ELF-1 (cell line): ENCODE measurements at regions not wholly inside any gene's neighbourhood (a gene's known extent, or its start where the extent isn't known, plus 50 kb on each side); places are given as distances from the start of the nearest gene placed in this dataset.
A peak's percentile ranks its signal among the peaks of the same experiment; 100 is the strongest.
"Not testable (repeated sequence)": the region's sequence is repeated elsewhere in the genome, so short reads cannot be mapped to it uniquely, and the experiment has no call there.

Experiments used
- DNase-seq: peaks from one replicate; pipeline ENCODE4 v3.0.0-alpha.2; 2016; ENCODE audit warnings: low read depth, low spot score

DNA sequence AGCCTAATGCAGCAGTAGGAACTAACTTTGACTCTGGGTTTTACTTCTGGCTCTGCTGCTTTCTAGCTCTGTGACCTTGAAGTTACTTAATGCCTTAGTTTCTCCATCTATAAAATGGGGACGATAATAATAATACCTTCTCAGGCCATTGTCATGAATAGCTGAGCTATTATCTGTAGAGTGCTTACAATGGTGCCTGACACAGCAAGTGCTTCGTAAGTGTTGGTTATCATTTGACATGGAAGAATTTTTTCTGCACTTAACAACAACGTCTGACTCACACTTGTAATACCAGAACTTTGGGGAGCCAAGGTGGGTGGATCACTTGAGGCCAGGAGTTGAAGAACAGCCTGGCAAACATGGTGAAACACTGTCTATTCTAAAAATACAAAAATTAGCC is 140.5 kb downstream of the ARL4A start:
- no peak for DNase-seq

DNA sequence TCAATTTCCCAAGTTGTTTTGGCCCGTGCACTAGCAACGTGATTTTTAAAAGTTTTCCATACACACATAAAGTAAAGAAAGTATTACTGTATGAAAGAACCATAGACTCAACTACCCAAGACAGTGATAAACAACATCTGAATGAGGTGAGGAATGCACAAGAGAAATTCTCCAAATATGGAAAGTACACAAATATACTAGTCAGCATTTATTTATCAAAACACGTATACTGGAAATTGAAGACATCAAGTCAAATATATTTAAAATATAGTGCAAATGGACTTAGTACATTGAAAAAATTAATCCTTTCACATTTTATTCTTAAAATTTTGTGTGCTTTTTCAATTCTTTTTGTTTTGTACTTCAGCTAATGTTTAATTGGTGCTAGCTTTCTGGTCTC is 143.6 kb downstream of the ARL4A start:
- no peak for DNase-seq

DNA sequence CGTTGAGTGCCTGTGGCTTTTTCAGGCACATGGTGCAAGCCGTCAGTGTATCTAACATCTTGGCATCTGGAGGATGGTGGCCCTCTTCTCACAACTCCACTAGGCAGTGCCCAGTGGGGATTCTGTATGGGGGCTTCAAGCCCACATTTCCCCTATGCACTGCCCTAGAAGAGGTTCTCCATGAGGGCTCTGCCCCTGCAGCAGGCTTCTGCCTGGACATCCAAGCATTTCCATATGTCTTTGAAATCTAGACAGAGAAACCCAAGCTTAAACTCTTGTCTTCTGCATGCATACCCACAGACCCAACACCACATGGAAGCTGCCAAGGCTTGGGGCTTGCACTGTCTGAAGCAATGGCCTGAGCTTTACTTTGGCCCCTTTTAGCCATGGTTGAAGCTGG is 146.4 kb downstream of the ARL4A start:
- DNase-seq: no peak

DNA sequence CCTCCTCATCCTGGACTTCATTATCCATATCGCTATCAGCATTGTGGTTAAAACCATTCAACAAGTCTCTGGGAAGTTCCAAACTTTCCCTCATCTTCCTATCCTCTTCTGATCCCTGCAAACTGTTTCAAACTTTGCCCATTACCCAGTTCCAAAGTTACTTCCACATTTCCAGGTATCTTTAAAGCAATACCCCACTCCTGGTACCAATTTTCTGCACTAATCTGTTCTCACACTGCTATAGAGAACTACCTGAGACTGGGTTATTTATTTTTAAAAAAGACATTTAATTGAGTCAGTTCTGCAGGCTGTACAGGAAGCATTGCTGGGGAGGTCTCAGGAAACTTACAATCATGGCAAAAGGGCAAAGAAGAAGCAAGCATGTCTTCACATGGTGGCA is 147.3 kb downstream of the ARL4A start:
- DNase-seq: no peak

DNA sequence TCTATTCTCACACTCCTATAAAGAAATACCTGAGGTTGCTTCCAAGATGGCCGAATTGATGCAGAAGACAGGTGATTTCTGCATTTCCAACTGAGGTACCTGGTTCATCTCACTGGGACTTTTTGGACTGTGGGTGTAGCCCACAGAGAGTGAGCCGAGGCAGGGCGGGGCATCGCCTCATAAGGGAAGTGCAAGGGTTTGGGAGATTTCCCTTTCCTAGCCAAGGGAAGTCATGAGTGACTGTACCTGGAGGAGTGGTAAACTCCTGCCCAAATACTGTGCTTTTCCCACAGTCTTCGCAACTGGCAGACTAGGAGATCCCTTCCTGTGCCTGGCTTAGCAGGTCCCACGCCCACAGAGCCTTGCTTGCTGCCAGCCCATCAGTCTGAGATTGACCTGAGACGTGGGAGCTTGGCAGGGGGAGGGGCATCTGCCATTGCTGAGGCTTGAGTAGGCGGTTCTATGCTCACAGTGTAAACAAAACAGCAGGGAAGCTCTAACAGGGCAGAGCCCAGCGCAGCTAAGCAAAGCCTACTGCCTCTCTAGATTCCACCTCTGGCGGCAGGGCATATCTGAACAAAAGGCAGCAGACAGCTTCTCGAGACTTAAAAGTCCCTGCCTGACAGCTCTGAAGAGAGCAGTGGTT is 152.2 kb downstream of the ARL4A start:
- peak; percentile 90 for DNase-seq

DNA sequence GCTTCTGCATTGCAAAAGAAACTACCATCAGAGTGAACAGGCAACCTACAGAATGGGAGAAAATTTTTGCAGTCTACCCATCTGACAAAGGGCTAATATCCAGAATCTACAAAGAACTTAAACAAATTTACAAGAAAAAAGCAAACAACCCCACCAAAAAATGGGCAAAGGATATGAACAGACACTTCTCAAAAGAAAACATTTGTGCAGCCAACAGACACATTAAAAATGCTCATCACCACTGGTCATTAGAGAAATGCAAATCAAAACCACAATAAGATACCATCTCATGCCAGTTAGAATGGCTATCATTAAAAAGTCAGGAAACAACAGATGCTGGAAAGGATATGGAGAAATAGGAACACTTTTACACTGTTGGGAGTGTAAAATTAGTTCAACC is 157.3 kb downstream of the ARL4A start:
- DNase-seq: not testable (repeated sequence)

DNA sequence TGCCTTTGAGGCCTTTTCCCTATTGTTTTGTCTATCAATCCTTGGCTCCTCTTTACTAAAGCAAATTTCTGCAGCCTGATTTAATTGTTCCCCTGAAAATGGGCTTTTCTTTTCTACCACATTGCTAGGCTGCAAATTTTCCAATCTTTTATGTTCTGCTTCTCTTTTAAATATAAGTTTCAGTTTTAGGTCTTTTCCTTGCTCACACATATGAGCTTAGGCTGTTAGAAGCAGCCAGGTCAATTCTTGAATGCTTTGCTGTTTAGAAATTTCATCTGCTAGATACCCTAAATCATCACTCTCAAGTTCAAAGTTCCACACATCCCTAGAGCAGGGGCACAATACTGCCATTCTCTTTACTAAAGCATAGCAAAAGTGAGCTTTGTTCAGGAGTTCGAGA is 159.6 kb downstream of the ARL4A start:
- DNase-seq: no peak

DNA sequence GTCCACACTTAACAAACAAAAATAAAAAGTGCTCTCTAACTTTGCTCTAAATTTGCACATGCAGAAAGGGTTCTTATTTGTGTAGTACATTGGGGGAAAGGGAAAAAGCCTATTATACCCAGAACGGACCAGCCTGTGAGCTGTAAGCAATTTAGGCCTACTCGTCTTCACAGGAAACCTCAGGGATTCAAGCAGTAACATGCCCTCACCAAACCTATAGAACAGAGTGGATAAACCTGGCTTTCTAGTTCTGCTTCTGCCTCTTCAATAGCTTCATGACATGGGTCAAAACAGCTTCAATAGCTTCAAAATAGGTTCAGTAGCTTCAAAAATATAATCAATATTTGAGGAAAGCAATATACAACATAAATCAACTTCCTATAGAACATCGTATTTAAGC is 163.7 kb downstream of the ARL4A start:
- no peak for DNase-seq

DNA sequence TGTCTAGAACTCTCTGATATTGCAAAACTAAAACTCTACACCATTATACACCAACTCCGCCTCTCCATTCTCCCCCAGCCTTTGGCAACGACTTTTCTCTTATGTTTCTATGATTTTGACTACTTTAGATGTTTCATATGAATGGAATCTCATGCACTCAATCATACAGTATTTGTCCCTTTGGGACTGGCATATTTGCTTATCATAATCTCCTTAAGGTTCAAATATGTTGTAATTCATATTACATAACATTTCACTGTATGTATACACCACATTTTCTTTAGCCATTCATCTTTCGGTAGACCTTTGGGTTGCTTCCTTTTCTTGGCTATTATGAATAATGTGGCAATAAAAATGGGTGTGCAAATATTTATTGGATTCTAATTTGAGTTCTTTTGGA is 164.4 kb downstream of the ARL4A start:
- no peak for DNase-seq

DNA sequence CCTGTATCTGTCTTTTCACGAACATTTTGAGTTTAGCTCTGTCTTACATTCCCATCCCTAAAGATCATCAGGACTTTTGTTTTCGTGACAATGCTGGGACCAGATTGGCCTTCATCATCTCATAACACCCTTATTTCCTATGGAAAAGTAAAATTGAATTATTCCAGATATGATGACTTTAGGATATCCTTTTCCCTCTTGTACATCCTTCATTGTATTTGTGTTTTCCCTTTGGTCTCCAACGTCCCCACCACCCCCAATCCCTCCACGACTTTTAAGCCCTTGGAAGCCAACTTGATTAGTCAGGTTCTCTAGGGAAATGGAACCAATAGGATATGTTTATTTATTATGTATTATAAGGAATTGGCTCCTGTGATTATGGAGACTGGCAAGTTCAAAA is 167.6 kb downstream of the ARL4A start:
- DNase-seq: no peak

DNA sequence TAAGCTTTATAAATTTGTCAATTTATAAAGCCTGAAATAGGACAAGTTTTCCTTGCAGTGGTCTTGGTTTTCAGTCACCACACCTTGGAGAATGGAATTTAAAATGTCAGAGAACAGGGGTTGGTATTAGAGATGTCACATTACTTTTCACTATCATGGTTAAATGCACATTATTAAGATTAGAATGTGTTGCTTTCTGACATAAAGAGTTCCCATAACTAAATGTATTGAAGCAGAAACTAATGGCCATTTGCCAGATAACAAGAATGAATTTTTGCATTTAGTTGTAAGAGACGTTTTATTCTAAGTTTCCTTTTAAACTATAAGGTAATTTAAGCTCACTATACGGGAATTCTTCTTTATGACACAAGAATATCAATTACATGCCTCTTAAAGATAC is 172.3 kb downstream of the ARL4A start:
- no peak for DNase-seq

DNA sequence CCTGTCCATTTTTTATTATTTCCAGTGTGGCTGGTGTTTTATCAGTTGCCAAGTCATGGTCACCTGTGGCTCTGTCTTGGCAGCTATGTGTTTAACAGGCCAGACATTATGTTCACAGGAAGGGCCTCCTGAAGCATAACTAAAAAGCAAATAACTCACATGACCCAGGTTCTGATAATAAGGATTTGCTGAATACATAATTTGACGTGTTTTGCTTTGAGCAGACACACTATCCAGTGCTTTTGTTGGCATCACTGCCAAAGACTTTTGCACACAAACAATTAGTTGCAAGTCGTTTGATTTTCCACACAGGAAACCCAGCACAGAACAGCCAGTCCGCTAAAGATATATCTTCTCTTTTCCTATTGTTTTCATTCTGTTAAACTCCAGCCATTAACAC is 173.6 kb downstream of the ARL4A start:
- no peak for DNase-seq

DNA sequence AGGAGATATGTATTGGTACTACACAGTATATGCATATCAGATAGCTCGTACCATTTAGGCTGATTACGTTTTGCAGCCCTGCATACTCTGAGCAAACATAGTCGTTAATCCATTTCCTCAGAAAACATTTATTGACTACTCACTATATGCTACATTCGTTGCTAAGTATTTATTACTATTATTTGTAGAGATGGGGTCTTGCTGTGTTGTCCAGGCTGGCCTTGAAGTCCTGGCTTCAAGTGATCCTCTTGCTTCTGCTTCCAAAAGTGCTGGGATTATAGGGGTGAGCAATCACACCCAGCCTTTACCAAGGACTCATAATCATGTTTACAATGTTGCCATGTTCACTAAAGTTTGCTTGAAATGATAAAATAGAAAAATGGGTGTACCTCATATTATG is 174.7 kb downstream of the ARL4A start:
- no peak for DNase-seq

DNA sequence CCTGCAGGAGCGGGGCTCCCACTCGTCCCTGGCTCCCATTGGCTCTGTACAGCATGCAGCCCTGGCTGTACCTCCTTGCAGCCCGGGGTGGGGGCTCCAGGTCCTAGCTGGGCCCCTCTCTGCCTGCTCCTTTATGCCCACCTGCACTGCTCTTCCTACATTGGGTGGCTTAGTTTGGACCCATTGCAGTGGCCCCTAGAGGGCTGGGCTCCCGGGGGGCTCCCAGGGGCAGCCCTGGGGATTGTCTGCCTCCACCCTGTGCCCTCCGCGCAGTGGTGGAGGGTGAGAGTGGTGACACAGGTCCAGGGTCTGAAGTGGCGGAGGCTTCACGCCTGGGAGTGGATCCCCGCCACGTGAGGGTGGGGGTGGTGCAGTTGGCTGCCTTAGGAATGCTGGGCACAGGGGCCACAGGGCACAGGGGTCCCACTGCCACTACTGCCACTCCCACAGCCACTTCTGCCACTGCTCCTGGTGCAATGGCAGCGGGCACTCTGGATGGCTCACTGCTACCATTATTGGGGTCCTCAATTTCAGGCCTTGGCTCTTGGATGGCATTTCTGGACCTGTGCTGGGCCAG is 177.1 kb downstream of the ARL4A start:
- DNase-seq: no peak

DNA sequence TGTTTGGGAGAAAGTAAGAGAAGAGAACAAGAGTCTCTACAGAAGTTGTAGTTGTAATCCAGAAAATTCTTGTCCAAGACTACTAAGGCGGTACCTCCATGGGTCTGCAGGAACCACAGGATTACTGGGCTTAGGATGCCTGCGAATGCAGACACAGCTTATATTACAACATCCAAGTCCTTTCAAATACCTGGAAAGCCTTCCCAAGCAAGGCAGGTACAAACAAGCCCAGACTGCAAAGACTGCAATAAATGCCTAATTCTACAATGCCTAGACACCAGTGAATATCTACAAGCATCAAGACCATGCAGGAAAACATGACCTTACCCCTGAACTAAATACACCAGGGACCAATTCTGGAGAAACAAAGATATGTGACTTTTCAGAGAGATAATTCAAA is 178.2 kb downstream of the ARL4A start:
- no peak for DNase-seq

DNA sequence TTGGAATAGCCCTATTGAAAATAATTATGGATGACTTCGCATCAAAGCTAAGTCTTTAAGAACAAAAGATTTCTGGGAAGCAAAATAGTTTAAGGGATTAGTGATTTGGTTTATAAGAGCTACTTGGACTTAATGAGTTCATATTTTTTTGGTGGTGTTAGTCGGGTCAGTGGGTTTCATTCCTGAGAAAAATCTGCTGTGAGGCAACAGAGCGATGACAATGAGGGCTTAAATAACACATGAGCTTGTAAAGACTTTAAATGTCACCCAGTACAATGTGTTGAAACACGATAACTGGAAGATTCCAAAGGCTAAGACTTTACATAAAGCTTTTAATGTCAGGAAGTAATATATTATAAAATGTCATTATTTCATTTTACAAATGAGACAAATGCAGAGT is 178.8 kb downstream of the ARL4A start:
- DNase-seq: no peak

DNA sequence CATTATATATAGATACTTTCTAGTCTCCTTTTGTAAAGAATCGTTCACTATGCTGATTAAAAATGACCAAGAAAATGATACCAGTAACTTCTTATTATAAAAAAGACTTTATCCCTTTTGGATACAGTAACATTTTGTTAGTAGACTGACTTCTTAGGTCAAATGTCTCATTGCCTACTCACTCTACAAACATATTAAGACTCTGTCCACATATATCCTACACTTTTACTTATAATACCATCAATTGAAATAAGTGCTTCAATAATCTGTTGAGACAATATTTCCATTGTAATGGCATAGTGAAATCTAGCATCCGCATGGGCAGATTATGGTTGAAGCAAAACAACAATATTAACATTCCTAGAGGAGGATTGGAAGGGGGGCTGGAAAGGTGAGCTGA is 180.6 kb downstream of the ARL4A start:
- no peak for DNase-seq

DNA sequence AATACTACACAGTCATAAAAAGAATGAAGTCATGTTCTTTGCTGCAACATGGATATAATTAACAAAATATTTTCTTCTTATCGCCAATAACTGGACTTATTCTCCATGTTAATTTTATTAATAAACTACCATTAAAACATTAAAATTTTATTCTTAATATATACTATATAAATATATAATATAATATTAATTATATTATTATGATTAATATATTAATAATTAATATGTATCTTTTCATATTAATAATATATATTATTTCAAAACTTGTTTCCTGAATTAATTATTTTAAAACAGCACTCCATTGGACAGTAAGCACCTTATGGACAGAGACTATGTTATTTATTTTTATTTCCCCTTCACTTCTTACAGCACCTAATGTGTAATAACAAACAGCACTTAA is 182.8 kb downstream of the ARL4A start:
- no peak for DNase-seq

DNA sequence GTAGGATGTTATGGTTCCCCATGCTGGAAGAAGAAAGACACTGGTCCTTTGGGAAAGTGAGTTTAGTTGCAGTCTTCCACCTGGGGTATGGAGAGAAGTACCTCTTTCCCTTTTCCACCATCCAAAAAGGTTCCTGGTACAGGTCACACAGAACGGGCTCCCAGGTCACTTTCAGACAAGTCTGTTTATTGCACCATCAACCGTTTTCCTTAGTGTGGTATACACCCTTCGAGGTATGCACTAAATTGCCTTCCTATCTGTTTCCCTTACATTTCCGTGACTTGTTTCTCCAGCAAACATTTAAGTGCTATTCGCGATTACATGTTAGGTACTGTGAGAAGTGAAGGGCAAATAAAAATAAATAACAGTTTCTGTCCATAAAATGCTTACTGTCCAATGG is 185.1 kb downstream of the ARL4A start:
- DNase-seq: no peak

DNA sequence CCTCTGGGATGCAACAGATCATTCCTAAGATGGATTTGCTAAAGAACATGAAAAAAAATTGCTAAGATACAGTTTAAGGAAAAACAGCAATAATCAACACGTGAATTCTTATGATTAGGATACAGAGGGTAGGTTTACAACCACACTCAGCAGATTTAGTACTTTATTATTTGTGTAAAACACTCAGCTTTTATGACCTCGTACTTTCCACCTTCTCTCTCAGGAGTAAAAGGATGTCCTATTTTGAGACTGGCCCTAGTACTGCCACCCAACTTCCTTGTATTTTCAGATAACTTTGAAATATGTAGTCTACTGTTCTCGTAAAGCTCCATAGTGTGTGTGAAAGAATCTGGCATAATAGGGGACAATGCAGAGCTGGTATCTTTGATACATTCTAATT is 186.1 kb downstream of the ARL4A start:
- no peak for DNase-seq

DNA sequence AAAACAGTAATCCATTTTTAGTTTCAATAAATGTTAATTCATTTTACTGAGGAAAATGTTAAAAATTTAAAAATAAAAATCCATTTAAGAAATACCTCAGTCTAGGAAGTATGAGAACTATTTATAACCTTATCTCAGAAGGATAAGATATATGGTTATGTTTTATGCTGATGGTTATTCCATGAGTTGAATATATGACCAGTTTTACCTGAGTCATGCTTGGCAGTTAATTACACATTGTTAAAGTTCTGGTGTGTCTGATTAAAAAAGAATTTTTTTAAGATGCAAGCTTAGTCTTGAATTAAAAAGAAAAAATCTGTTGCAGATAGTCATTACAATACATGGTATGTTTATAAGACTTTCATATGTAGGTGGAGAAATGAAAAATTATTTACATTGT is 191.7 kb downstream of the ARL4A start:
- no peak for DNase-seq

DNA sequence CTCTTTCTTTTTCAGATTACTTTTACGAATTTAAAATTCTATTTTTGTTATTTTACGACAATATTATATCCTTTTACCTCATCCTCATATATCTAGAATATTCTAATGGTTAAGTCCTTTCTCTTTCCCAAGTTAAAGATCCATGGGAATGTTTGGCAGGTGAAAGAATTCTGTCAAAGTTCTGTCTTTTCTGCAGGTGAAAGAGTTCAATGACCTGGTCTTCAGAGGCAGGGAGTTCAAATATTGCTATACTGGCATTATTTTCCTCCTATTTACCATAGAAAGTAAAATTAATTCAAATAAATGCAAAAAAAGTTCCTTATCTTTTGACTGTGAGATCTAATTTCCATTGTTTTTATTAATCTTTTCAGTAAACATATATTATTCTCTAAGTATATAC is 194.3 kb downstream of the ARL4A start:
- DNase-seq: no peak

DNA sequence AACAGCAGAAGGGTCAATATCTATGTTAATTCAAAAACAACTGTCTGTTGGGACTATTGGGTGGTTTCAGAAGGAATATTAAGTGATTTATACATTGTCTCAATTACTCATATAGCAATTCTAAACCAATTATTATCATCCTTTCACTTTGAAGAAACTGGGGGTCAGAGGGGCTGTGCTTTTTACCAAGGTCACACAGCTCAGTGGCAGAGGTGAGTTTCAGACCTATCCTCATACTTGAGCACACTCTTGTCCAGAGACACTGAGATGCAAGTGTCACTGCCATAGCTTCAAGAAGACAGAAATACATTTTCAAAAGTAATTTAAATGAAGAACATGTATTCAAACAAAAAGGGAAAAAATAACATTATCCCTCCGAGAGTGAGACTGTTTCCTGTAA is 195.3 kb downstream of the ARL4A start:
- DNase-seq: no peak

DNA sequence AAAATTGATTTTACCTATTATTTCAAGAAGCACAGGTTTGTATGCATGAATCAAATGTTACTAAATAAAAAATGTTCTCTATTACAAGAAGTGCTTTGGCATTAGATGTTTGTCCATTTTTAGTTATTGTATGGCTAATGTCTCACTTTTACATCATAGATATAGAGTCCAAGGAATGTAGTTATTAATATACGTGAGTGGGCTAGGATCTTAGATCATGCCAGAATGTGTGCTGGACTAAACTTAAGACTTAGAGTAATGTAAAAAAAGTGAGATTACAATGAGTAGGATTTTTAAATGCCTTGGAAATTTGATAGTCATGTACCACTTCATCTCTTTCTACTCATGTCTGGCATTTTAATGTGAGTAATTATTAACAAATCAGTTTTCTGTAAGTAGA is 196.6 kb downstream of the ARL4A start:
- no peak for DNase-seq
